GM19467 (cell line): ENCODE measurements at regions not wholly inside any gene's neighbourhood (a gene's known extent, or its start where the extent isn't known, plus 50 kb on each side); places are given as distances from the start of the nearest gene placed in this dataset.
"Not testable (repeated sequence)": the region's sequence is repeated elsewhere in the genome, so short reads cannot be mapped to it uniquely, and the experiment has no call there.

Source experiments
- ATAC-seq: cut with Tn5 transposase; IDR thresholded peaks from one replicate; pipeline ENCODE4 v1.9.1; 2021; ENCODE audit warnings: mild to moderate bottlenecking, moderate library complexity; ENCODE audit not compliant: unreplicated experiment

DNA sequence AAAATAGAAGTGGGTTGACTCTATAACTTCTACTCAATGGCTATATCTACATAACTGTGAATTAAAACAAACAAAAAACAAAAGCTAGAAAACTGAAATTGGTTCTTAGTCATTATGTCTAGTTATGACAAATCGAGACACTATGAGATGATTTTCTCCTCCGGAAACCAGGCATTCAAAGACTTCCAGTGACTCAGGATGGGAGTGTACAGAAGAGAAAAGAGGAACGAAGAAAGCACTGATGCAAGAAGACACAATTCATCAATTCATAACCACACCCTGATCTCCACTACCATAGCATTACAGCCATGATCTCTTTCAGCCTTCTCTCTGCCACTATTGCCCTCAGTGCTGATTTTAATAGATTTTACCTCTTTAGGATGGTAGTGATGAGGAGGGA lies 253.6 kb downstream of the CBLL2 start:
- peak; percentile 97 for ATAC-seq

GRCh38 chrX:22527302-22527701 lies 254.6 kb downstream of the CBLL2 start:
- ATAC-seq = no peak

DNA sequence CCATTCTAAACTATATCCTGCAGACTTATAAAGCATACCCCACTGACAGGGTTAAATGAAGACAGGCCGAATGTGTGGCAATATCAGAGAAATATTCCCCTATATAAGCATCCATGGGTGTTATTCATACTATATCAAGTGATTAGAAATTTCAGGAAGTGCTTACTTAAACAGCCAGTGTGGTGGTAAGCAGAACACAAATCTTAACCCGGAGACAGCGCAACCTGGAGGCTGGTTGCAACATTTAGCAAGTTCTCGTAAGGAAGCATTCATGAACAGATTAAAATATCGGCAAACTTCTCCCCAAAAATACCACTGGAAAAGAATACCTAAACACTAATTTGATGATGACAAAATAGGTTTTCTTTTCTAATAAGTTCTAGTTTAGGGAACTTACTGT lies 261.2 kb downstream of the CBLL2 start:
- ATAC-seq = no peak

DNA sequence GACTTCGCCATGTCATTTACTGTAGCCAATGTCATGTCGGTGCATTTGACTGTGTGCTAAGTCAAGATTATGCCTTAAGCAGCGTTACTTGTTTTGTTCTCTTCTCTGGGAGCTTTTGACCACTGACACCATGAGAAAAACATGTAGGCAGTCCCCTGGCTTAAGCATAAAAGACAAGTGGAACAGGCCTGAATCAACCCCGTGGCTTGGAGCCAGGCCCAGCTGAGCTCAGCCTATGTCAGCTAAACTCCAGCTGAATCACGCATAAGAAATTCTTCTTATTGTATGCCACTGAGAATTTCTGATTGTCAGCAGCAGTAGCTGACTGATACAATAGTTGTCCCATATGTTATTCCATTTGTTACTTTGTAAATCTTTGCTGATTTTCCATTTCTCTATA lies 261.9 kb downstream of the CBLL2 start:
- no peak for ATAC-seq

GRCh38 chrX:22536746-22537304 lies 264.1 kb downstream of the CBLL2 start:
- no peak for ATAC-seq

GRCh38 chrX:22538580-22538979 lies 265.9 kb downstream of the CBLL2 start:
- no peak for ATAC-seq

DNA sequence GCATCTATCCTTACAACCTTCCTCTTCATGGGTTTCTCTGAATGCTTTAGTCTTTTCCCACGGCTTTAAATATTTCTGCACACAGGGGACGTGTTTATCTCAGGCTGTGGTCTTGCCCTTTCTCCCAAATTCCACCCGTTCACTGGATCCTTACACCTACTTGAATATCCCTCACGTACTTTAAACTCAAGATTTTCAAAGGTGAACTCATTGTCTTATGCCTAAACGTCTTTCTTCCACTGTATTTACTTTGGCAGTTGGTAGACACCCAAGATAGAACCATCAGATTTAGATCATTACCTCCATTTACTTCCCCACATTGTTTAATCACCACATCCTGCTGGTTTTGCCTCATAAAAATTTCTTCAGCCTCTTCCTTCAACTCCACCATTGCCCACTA lies 269.2 kb downstream of the CBLL2 start:
- ATAC-seq = no peak

DNA sequence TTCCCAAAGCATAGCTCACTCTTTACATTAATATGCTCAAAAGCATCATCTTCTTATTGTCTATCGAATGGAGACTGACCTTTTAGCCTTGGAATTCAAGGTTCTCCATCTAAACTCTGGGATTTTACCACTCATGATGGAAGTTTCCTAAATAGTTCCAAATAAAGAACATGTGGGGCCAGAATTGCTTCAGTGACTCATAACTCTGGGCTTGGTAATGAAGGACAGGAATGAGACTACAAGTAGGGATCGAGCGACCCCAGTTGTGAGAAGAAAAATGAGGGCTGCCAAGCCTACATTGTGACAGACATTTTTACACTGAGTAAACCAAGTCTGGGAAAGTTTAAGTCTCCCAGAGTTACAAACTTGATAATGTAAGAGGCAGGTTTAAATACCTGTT lies 269.9 kb downstream of the CBLL2 start:
- no peak for ATAC-seq

DNA sequence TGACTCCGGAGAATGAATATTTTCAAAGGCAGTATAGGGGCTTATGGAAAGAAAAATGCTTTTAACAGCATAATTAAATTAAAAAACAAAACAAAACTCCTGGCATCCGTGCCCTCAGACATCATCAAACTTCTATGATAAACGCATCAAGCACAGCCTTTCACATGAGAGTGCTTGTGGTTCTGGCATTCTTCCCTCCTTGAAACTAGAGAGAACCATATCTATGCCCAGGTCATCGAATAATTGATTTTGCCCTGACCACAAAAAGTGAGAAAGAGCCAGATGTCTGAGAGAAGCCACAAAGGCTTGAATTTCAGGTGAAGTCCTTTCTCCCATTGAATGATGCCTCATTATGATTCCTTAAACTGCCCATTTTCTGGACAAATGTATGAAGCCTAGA lies 286.8 kb downstream of the CBLL2 start:
- ATAC-seq = no peak

- ATAC-seq = no peak
Observed at GRCh38 chrX:22575161-22575845, 302.6 kb downstream of the CBLL2 start.

DNA sequence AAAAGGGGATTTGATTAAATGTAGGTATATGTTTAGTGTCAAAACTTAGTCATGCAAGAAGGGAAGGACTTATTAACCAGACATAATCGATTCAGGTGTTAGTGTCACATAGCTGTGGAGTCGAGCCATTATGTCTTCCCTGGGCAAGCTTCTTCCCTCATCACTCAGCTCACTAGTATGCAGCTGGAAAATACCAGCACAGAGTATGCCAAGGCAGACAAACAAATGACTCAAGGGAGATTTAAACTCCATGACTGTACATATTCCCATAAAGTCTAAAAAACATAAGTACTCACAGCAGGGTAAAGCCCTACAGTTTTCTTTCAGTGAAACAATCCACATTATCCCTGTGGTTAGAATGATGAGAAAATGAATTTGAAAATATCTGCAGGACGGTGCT lies 304.5 kb downstream of the CBLL2 start:
- ATAC-seq = no peak

- ATAC-seq = peak; percentile 66
Observed at GRCh38 chrX:22585831-22586230, 313.1 kb downstream of the CBLL2 start.

GRCh38 chrX:22589845-22590244 lies 317.1 kb downstream of the CBLL2 start:
- no peak for ATAC-seq

DNA sequence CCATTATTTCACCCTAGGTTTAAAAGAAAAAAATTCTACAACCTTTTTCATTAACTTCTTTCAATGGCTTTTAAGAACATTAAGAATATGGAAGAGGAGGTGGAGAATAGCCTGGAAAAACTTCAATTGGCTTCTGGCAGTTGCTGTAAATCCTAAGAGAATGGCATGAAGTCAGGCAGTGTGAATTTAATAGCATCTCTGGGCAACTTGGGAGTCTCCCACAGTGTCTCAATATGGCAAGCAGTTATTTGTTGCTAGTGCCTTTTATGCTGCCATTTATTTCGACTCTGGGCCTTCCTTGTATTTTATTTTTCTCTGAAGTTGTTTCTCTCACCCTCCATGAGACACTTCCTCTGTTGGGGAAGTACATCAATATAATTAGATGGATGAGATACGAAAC lies 322.1 kb downstream of the CBLL2 start:
- ATAC-seq = no peak

DNA sequence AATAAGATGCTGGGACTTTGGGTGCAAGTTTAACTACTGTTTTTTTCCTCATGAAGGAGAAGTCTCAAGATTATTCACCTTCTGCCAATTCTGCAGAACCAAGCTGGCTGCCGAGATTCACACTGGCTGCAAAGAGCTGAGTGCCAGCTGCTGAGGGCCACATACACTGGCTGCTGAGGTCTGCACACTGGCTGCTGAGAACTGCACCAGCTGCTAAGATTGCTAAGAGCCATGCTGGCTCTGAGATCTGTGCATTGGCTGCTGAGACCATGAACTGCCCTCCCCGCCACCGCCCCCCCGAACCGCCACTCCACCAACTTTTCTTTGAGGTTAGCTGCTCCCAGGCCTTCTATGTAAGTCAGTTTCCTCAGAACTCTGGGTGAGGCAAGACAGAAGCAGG lies 330.3 kb downstream of the CBLL2 start:
- ATAC-seq = no peak

- not testable (repeated sequence) for ATAC-seq
Observed at GRCh38 chrX:22609452-22609851, 336.7 kb downstream of the CBLL2 start.

GRCh38 chrX:22616867-22617266 lies 344.2 kb downstream of the CBLL2 start:
- no peak for ATAC-seq

GRCh38 chrX:22627576-22627975 lies 354.9 kb downstream of the CBLL2 start:
- no peak for ATAC-seq

GRCh38 chrX:22628275-22628674 lies 355.6 kb downstream of the CBLL2 start:
- no peak for ATAC-seq

DNA sequence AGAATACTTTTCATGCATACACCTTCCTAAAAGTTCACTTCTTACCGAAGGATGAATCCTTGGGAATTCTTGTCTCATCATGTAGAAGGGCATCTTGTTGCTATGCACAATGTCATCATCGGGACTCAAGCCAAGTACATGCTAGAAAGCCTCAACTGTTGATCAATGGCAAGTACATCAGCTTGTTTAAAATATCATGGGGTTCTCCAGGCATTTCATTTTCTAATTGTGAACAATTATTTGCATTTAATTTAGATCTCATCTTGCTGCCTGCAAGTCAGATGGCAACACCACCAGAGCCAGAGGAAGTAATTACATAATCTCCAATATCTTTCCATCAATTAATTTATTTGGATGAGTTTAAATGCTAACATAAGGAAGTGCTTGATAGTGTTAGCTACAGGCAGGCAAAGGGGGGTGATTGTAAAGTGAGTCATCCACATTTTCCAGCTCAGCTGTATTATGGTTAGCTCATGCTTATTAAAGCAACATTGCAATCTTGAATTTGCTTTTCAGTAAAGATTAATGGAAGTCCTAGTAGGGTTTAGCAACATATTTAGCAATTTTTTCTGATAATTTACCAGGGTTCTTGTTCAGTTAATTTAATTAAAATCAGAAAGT lies 356.5 kb downstream of the CBLL2 start:
- ATAC-seq = no peak

DNA sequence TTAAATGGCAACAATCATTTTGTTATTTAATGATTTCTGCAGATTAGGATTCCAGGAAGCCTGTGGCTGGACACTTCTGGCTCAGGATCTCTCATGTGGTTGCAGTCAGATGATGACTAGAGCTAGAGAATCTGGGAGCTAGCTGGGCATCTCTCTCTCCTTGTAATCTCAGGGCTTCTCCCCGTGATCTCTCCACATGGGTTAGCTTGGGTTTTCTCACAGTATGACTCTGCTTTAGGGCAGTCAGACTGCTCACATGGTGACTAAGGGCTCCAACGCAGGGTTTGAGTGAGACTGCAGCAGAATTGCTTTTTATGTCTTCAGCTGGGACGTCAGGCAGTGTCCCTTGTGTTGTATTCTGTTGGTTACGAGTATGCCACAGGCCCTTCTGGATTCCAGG lies 361.4 kb downstream of the CBLL2 start:
- no peak for ATAC-seq

- ATAC-seq = no peak
Observed at GRCh38 chrX:22634751-22635150, 362.0 kb downstream of the CBLL2 start.

- ATAC-seq = no peak
Observed at GRCh38 chrX:22648281-22648680, 351.5 kb upstream of the DDX53 start.
